ENCODE measurements at regions not wholly inside any gene's neighbourhood (a gene's known extent, or its start where the extent isn't known, plus 50 kb on each side); places are given as distances from the start of the nearest gene placed in this dataset.

DNA sequence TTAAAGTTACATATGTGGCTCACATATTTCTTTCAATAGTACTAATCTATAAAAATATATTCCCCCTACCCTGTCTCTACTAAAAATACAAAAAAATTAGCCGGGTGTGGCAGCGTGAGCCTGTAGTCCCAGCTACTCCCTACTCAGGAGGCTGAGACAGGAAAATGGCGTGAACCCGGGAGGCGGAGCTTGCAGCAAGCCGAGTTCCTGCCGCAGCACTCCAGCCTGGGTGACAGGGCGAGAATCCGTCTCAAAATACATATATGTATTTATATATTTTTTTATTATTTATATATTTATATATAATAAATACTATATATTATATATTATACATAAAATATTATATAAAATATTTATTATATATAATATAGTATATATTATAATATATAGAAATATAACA, 69.7 kb upstream of the GRM3 start (continued):
- no peak for TF ChIP-seq CHD7 (IDR thresholded peaks at IDR 0.05; ENCODE audit: insufficient replicate concordance, low read length)
- TF ChIP-seq SAP30 (IDR thresholded peaks at IDR 0.05; ENCODE audit: insufficient read depth, insufficient replicate concordance, low read length) = no peak
- no peak for TF ChIP-seq EP300 (IDR thresholded peaks at IDR 0.05; ENCODE audit: borderline replicate concordance in 1 of 2, low read depth in 2 of 2, low read length in 2 of 2)
- TF ChIP-seq RBBP5 (IDR thresholded peaks at IDR 0.05; ENCODE audit: borderline replicate concordance, low read depth, low read length) = no peak
- no peak for TF ChIP-seq GABPA (IDR thresholded peaks at IDR 0.05; ENCODE audit: borderline replicate concordance, insufficient read depth, low read length)
- no peak for TF ChIP-seq HDAC2 (IDR thresholded peaks at IDR 0.05; ENCODE audit: borderline replicate concordance in 1 of 2, low read depth in 2 of 2, low read length in 2 of 2)
- no peak for TF ChIP-seq SP1 (IDR thresholded peaks at IDR 0.05; ENCODE audit: low read depth, low read length)
- TF ChIP-seq, protein P1, sequence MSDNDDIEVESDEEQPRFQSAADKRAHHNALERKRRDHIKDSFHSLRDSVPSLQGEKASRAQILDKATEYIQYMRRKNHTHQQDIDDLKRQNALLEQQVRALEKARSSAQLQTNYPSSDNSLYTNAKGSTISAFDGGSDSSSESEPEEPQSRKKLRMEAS (IDR thresholded peaks at IDR 0.05) = no peak
- no peak for TF ChIP-seq POLR2A (IDR thresholded peaks at IDR 0.05; ENCODE audit: control extremely low read depth in 1 of 2, low read depth in 2 of 2, low read length in 2 of 2)
- no peak for TF ChIP-seq EZH2 (IDR thresholded peaks at IDR 0.05; ENCODE audit: low read depth, low read length, severe bottlenecking)
- TF ChIP-seq BRCA1 (IDR thresholded peaks at IDR 0.05; ENCODE audit: low read depth, low read length) = no peak

All from H1 (cell line).